ENCODE measurements at regions not wholly inside any gene's neighbourhood (a gene's known extent, or its start where the extent isn't known, plus 50 kb on each side); places are given as distances from the start of the nearest gene placed in this dataset.

- H3K23me2 ChIP-seq (ENCODE audit: low read depth, low read length) = no peaks in the 10 kb centered on the region
- H4K91ac ChIP-seq (replicated peaks; ENCODE audit: insufficient read length, low read length) = no peak overlapping the region
- CTCF ChIA-PET (ENCODE audit: partially characterized antibody) = interaction anchor here (1.1 kb wide), 1 partner anchor 17 kb away, joined by 3 read pairs; no protein-coding TSS in a partner anchor
- H3K4me3 ChIP-seq (ENCODE audit: extremely low read depth in 1 of 4, insufficient read depth in 2 of 4, low read depth in 3 of 4, low read length in 4 of 4) = no peak overlapping the region
- POLR2A ChIA-PET (ENCODE audit: partially characterized antibody) = no interaction called here
- no peak overlapping the region for H3K4me2 ChIP-seq (ENCODE audit: insufficient read depth in 1 of 2, low read depth in 2 of 2, low read length in 2 of 2)
- FAIRE-seq (no peak), DNase-seq (ENCODE audit: low read depth in 1 of 2, low spot score in 2 of 2) (no peak)
- no peaks in the 10 kb centered on the region for H3K27me3 ChIP-seq (replicated peaks in 1 of 4; ENCODE audit: control insufficient read depth in 3 of 4, extremely low read depth in 1 of 4, insufficient read depth in 3 of 4, low read length in 3 of 4)
- H3K4ac ChIP-seq (replicated peaks; ENCODE audit: insufficient read length, low read depth, low read length) = no peak overlapping the region
- H2BK120ac ChIP-seq (replicated peaks; ENCODE audit: low read depth, low read length) = no peak overlapping the region
- H4K8ac ChIP-seq (ENCODE audit: extremely low read depth, insufficient read depth, low read length) = no peak overlapping the region
- no peaks in the 10 kb centered on the region for H3K79me1 ChIP-seq (ENCODE audit: low read depth, low read length)
- no peak overlapping the region for H2BK20ac ChIP-seq (ENCODE audit: low read length)
- H2AK5ac ChIP-seq (ENCODE audit: low read depth, low read length) = no peak overlapping the region
- H2AFZ ChIP-seq (ENCODE audit: low read length) = no peak overlapping the region
- no peak overlapping the region for H3K23ac ChIP-seq (ENCODE audit: insufficient read length)
- no peak overlapping the region for H3K56ac ChIP-seq (replicated peaks; ENCODE audit: insufficient read length, low read depth, low read length)
- no peaks in the 10 kb centered on the region for H3K9me3 ChIP-seq (ENCODE audit: insufficient read depth in 2 of 2, low read depth in 1 of 2, low read length in 1 of 2)
- no peak overlapping the region for H3K27ac ChIP-seq (ENCODE audit: low read depth, low read length)
- no peak overlapping the region for H2BK15ac ChIP-seq (ENCODE audit: low read length)
- H2BK12ac ChIP-seq (ENCODE audit: low read depth, low read length) = no peak overlapping the region
- no peak overlapping the region for H4K5ac ChIP-seq (ENCODE audit: insufficient read length, low read depth, low read length)
- no peaks in the 10 kb centered on the region for H4K20me1 ChIP-seq (replicated peaks in 1 of 2; ENCODE audit: control insufficient read depth in 1 of 2, insufficient read depth in 2 of 2, low read length in 2 of 2)
- H3K14ac ChIP-seq (ENCODE audit: insufficient read length) = no peak overlapping the region
- H3K18ac ChIP-seq (ENCODE audit: extremely low read depth, low read length) = no peak overlapping the region
- H3K9ac ChIP-seq (replicated peaks in 1 of 4; ENCODE audit: extremely low read depth in 1 of 4, low read depth in 3 of 4, low read length in 3 of 4) = no peak overlapping the region
- no peaks in the 10 kb centered on the region for H3K36me3 ChIP-seq (ENCODE audit: control insufficient read depth in 2 of 4, insufficient read depth in 4 of 4, low read length in 3 of 4)
- peaks cover 0 to 3% (median 0%) of the 10 kb centered on the region in 4 experiments; a peak in 1 of 7 replicates for H3K4me1 ChIP-seq (replicated peaks in 1 of 4; ENCODE audit: control insufficient read depth in 3 of 4, insufficient read depth in 4 of 4, low read length in 3 of 4)
- H3K79me2 ChIP-seq (ENCODE audit: control insufficient read depth in 1 of 2, insufficient read depth in 2 of 2, low read length in 2 of 2) = no peaks in the 10 kb centered on the region
- WGBS, 2 experiments (ENCODE audit: extremely low coverage in 1 of 2, insufficient coverage in 1 of 2, insufficient read length in 1 of 2, insufficient replicate concordance in 2 of 2, low coverage in 1 of 2, low lambda C conversion rate in 2 of 2, missing lambda C conversion rate in 1 of 2) = 85% methylated on average over 2 of the region's 2 CpGs; no CpG with 5 or more reads in 1 of the 2 experiments
- H2BK5ac ChIP-seq (ENCODE audit: low read depth, low read length) = no peak overlapping the region
- TF ChIP-seq CHD7 (IDR thresholded peaks at IDR 0.05; ENCODE audit: insufficient replicate concordance, low read length) = no peak
Observed at GRCh38 chr4:81966676-81967075, 407.1 kb downstream of the HNRNPD start.

All from H1 (cell line).